Cardiac septum (tissue), 1 donor: ENCODE measurements at regions not wholly inside any gene's neighbourhood (a gene's known extent, or its start where the extent isn't known, plus 50 kb on each side); places are given as distances from the start of the nearest gene placed in this dataset.
A peak's percentile ranks its signal among the peaks of the same experiment; 100 is the strongest.

Source experiments
- DNase-seq: peaks from one replicate; pipeline ENCODE4 v3.0.0-alpha.2; 2020; ENCODE audit warnings: low spot score
- intact Hi-C: fragments of 100-400 bp; cut with DNase I; formaldehyde crosslinking; loops from one replicate; pipeline ENCODE4 v1.14.0; 2022
- donor health status: DM: no; HTN: no; CAD: no.

- no peak for DNase-seq
- intact Hi-C loops: no loop called here
Measured at GRCh38 chr2:145064511-145064910, 544.6 kb upstream of the ZEB2 start.

- intact Hi-C loops: no loop called here
- DNase-seq: no peak
Measured at GRCh38 chr2:145060876-145061275, 541.0 kb upstream of the ZEB2 start.

- no peak for DNase-seq
- intact Hi-C loops: no loop called here
Measured at GRCh38 chr2:145059914-145060313, 540.0 kb upstream of the ZEB2 start.

GRCh38 chr2:145059343-145059742 is 539.4 kb upstream of the ZEB2 start:
- DNase-seq: no peak
- intact Hi-C loops: no loop called here

GRCh38 chr2:145058457-145058856 is 538.5 kb upstream of the ZEB2 start:
- intact Hi-C loops: no loop called here
- DNase-seq: no peak

- DNase-seq: no peak
Measured at GRCh38 chr2:145055651-145056050, 535.7 kb upstream of the ZEB2 start.

GRCh38 chr2:145050134-145050533 is 530.2 kb upstream of the ZEB2 start:
- intact Hi-C loops: no loop called here
- DNase-seq: no peak

More at GRCh38 chr2:145055651-145056050, 535.7 kb upstream of the ZEB2 start:
- intact Hi-C loops: no loop called here

- DNase-seq: no peak
- intact Hi-C loops: no loop called here
Measured at GRCh38 chr2:145049475-145049874, 529.6 kb upstream of the ZEB2 start.

- no peak for DNase-seq
- intact Hi-C loops: no loop called here
Measured at GRCh38 chr2:145047554-145047953, 527.6 kb upstream of the ZEB2 start.

- no peak for DNase-seq
- intact Hi-C loops: no loop called here
Measured at GRCh38 chr2:145044491-145044890, 524.6 kb upstream of the ZEB2 start.

GRCh38 chr2:145043399-145043834 is 523.5 kb upstream of the ZEB2 start:
- DNase-seq: no peak
- intact Hi-C loops: no loop called here

- no peak for DNase-seq
- intact Hi-C loops: no loop called here
Measured at GRCh38 chr2:145041706-145042105, 521.8 kb upstream of the ZEB2 start.

- intact Hi-C loops: no loop called here
- no peak for DNase-seq
Measured at GRCh38 chr2:145040433-145040832, 520.5 kb upstream of the ZEB2 start.

GRCh38 chr2:145038041-145038525 is 518.2 kb upstream of the ZEB2 start:
- DNase-seq: peak; percentile 70
- intact Hi-C loops: no loop called here

GRCh38 chr2:145036421-145037011 is 516.6 kb upstream of the ZEB2 start:
- intact Hi-C loops: no loop called here
- DNase-seq: no peak

GRCh38 chr2:145034511-145034910 is 514.6 kb upstream of the ZEB2 start:
- no peak for DNase-seq
- intact Hi-C loops: no loop called here

- intact Hi-C loops: no loop called here
Measured at GRCh38 chr2:145033438-145033837, 513.5 kb upstream of the ZEB2 start.

GRCh38 chr2:145032791-145033190 is 512.9 kb upstream of the ZEB2 start:
- intact Hi-C loops: no loop called here
- DNase-seq: no peak

More at GRCh38 chr2:145033438-145033837, 513.5 kb upstream of the ZEB2 start:
- DNase-seq: no peak

- intact Hi-C loops: no loop called here
- DNase-seq: no peak
Measured at GRCh38 chr2:145029873-145030272, 510.0 kb upstream of the ZEB2 start.

- intact Hi-C loops: no loop called here
- no peak for DNase-seq
Measured at GRCh38 chr2:145029081-145029480, 509.2 kb upstream of the ZEB2 start.

GRCh38 chr2:145028101-145028920 is 508.4 kb upstream of the ZEB2 start:
- intact Hi-C loops: no loop called here
- DNase-seq: no peak
